HG03460 (cell line): ENCODE measurements at regions not wholly inside any gene's neighbourhood (a gene's known extent, or its start where the extent isn't known, plus 50 kb on each side); places are given as distances from the start of the nearest gene placed in this dataset.
"Not testable (repeated sequence)": the region's sequence is repeated elsewhere in the genome, so short reads cannot be mapped to it uniquely, and the experiment has no call there.

ENCODE experiments used
- ATAC-seq: cut with Tn5 transposase; IDR thresholded peaks from one replicate; pipeline ENCODE4 v1.9.1; 2021; ENCODE audit not compliant: unreplicated experiment

DNA sequence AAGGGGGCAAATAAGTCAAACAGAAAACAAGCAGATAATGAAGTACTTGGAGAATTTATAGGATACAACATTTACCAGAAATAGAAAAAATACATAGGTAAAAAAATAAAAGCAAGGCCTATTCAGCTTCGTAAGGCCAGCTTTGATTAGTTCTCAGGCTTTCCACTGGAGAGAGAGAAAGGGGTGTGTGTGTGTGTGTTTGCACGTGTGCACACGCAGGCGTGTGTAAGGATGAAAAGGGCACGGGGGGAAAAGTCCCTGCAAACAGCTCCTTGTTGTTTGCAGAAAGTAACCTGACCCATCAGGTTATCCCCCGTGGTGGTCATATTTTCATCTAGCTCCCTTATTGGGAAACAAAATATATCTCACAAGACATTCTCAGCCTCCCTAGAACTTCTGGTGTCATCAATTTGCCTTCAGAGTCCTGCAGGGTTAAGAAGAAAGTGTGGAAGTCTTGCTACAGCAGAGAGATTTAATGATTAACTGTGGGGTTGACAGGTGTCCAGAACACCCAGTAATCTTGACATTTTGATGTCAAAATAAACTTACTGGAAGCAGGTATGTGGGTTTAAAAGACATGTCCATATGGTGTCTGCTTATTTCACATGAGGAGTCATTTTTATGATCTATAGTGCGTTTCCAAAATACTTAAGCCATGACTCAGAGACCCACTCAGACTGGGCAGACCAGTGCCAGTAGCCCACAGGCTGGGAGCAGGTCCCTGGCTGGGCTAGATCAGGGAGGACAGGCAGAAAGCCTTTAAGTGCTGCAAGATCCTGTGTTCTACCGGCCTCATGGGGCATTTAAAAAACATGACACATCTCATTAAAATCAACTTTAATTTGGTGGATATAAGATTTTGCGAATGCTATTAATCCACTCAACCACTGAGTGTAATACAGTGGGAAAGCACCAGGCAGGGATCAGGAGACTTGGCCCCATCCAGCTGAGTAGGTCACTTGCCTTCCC, 487.6 kb upstream of the CAMK1G start:
- ATAC-seq: no peak

DNA sequence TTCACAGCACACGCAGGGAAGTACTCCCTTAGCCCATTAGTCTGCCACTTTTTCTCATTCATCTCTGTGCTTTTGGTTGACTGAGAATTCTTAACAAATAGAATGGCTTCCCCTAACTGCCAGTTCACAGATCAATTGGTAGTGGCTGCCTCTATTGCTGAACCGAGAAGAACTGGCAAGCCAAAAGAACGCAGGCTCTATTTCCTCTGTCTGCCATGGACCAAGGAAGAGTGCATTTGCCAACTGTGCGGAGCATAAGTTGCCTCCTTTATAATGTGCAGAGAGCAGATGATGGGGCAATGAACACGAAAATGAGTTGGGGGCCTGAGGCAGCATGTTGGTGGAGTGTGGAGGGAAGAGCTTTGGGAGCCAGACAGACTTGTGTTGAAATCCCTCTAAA, 483.1 kb upstream of the CAMK1G start:
- no peak for ATAC-seq

DNA sequence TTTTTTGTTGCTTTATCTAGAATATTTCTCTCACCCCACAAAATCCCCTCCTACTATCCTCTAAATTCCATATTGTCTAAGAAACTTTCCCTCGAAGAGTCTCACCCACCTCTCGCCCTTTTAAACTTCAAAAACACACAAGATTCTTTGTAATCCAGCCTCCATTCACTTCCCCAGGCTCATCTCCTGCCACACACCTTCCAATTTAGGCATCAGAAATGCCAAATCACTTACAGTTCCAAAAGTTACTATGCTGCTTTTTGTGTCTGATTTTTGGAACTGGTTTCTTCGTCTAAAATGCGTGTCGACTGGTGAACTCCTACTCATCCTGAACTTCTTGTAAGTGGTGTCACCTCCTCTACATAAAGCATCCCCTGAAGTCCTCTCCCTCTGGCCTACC, 482.4 kb upstream of the CAMK1G start:
- ATAC-seq: no peak

DNA sequence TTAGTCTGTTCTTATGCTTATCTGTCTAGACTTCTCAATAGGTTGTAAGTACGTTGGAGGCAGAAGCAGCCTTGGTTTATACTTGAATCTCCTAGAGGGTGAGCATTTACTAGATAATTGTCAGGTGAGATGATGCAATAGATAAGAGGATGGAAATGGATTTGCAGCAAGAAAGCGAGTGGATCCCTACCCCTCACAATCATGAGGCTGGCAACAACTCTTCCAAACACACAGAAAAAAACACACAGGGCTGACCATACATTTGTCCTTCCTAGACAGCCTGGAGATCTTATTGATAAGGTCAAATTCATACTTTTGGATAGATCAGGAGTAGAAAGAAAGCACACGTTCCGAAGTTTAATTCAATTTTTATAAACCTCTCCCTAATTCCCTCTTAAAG, 481.4 kb upstream of the CAMK1G start:
- no peak for ATAC-seq

DNA sequence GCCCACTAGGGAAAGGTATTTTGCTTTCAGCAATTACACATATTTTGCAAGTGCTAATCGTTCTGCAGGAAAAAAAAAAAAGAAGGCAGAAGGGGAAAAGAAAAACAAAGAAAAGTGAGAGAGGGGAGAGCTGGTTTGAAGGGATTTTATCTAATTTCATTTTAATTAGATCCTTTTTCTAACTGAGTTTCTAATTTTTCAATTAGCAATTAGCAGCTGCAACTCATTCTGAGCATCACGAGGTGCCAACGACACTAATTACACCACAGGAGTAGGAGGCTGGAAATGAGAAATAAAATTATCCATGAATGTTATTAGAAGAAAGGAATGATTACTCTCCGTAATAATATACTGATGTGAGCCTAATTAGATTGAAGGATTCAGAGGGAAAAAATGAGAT, 481.0 kb upstream of the CAMK1G start:
- no peak for ATAC-seq

DNA sequence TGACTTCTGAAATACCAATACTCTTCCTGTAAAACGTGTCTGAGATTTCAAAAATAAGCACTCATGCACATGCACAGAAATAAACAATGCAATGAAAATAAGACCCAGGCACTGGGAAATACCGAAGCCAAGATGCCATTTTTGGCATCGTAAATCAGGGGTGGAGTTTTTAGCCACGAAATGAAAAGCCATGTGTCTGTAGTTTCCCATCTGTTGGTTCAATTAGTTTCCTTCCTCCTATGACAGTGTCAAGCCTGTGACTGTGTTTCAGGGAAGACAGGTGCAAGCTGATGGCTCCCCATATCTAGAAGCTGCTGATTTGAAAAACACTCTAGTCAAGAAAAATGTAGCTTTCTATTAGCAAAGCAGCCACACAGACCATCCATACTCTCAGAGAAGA, 480.4 kb upstream of the CAMK1G start:
- ATAC-seq: no peak

DNA sequence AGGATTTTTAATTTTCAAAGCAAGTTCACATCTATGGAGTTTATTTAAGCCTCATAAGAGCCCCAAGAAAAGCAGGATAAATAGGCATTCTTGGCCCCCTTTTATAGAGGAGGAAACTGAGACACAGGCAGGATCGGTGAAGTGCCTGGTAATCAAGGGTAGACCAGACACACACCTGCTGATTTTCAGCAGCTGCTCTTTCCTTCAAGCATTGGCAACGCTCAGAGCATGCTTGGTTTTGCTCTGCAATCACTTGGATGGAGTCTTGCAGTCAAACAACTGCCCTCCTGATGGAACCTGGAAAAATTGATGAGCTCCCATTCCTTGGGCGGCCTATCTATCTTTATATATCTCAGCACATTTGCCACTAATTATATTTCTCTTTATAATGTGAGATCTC, 478.9 kb upstream of the CAMK1G start:
- ATAC-seq: no peak

DNA sequence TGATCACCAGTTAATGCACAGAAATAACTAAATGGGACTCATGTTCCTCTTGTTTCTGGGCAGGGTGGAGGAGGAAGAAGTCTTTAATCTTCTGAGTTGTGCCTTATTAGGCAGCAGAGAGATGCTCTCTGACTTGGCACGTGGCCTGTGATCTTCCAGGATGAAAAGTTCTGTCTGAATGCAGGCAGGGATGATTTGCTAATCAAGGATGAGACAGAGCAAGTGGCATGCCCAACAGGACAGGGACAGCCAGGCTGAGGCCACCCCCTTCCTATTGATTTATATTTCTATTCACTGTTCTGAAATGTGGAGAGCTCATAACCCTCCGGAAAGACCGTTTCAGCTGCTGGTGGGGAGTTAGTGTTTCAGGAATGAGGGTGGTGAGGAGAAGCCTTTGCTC, 477.8 kb upstream of the CAMK1G start:
- ATAC-seq: no peak

DNA sequence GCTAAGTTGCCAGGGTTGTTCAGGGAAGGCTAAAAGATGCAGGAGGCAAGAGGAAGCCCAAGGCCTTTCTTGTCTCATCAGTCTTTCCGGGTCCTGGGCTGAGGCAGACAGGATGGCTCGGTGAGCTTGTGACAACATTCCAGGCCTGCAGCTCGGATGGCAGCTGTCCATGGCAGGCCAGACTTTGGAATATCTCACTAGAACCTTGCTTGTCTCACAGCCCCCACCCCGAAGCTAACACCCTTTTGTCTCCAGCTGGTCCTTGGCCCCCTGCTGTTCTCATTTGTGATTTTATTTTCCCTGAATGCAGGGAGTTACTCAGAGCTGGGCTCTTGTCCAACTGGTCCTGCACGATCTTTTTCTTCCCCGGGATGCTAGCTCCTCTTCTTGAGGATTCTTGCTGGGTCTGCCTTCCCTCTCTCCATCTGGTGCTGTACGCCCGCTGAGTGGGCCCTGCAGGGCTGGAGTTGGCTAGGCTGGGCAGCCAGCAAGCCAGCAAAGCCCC, 477.2 kb upstream of the CAMK1G start:
- no peak for ATAC-seq

DNA sequence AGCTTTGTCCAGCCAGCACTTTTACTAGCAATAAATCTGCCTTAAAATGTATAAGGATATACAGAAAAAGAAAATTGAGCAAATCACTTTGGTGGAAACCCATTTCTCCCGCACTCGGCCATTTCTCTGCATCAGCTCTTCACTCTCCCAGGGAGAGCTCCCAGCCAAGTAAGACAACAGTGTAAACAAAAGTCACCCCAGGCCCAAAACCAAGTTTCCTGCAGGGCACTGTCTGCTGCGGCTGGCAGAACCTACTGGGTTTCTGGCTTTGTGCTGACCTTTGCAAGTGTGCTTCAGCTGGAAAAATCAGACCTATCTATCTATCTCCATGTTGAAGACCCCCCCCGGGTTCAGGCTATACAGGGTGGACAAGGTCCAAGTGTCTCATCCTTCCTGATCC, 476.7 kb upstream of the CAMK1G start:
- ATAC-seq: no peak

DNA sequence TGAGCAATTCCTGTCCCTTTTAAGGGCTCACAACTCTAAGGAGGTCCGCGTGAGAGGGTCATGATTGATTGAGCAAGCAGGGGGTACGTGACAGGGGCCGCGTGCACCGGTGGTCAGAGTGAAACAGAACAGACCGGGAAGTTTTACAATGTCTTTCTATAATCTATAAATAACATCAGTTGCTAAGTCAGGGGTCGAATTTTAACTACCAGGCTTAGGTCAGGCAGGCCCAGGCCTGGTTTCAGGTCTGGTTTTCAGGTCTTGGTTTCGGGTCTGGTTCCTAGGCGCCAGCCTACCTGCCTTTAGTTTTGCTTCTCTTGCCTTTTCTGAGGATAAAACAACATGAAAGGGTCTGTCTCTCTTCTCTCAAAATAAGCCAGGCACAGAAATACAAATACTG, 476.0 kb upstream of the CAMK1G start:
- peak; percentile 48 for ATAC-seq

DNA sequence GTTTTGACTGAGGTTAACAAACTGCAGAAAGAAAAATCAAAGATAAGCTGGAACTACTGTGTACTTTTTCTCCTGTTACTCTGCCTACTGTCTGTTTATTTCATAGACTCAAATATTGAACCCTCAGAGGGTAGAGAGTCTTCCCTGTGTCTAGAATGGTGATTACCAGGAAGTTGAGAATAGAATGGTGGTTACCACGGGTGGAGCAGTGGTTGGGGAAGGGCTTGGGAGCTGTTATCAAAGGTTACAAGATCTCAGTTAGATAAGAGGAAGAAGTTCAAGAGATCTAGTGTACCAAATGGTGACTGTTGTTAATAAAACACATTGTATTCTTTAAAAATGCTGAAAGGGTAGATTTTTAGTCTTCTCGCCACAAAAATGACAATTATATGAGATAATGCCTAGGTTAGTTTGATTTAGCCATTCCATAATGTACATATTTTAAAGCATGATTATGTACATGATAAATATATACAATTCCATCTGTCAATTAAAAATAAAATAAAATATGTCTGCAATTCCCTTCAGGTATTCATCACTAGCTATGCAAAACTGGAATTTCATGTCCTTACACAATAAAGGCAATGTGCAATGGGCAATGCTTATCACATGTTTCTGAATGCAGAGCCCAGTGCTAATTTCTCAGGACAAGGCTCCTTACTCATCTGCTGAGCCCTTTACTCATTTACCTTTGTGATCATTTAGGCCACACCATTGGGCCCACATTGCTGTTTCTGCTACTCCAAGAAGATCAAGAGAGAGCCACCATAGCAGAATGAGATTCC, 474.3 kb upstream of the CAMK1G start:
- ATAC-seq: no peak

DNA sequence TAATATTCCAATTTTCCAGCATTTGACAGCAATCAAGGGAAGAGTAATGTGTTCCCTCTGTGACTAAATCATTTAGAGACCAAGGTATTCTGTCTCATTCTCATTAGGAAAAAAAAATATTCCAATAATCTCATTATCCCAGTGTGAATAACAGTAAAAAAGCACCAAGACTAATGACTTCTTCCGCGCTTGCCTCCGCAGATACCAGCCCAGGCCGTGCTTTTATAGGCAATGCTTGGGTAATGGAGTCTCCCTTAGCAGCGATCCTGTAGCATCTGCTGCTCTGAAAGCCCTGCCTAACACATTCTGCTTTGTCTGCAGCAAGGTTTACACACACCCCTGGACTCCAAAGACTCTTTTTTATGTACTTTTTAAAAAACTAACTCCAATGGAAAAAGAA, 470.0 kb upstream of the CAMK1G start:
- no peak for ATAC-seq

DNA sequence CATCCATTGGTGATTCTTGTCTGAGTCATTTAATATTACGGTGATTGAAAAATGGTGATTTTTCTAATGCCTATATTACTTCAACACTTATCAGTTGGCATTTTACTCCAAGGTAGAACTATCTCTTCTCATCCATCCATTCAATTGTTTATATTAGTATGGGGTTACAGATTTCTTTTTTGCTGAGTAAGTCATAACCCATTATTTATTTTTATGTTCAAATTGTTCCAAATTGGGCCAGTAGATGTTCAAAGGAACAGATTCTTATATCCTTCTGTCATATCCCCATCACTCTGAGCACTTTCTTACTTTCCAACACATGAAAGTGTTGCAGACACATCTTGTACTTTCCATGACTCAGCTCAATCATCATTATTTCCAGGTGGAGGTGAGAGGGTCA, 466.8 kb upstream of the CAMK1G start:
- ATAC-seq: no peak

DNA sequence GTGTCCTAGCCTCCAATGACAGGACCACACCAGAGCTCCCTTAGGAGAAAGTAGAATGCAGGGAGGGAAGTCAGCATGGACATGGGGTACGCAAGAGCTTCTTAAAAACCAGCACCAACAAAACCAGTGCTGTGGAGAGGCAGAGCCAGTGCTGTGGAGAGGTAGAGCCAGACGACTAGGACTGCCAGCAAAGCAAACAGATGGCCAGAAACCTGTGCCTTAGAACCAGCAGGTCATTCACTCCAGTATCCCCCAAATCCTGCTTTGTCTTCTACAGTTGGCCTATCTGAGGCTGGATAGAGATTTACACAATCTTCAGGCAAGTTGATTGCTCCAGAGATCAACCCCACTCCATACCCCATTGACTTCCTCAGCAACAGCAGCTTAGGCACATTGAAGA, 459.9 kb upstream of the CAMK1G start:
- no peak for ATAC-seq

DNA sequence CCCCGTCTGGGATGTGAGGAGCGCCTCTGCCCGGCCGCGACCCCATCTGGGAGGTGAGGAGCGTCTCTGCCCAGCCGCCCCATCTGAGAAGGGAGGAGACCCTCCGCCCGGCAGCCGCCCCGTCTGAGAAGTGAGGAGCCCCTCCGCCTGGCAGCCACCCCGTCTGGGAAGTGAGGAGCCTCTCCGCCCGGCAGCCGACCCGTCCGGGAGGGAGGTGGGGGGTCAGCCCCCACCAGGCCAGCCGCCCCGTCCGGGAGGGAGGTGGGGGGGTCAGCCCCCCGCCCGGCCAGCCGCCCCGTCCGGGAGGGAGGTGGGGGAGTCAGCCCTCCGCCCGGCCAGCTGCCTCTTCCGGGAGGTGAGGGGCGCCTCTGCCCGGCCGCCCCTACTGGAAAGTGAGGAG, 454.4 kb upstream of the CAMK1G start:
- ATAC-seq: not testable (repeated sequence)

DNA sequence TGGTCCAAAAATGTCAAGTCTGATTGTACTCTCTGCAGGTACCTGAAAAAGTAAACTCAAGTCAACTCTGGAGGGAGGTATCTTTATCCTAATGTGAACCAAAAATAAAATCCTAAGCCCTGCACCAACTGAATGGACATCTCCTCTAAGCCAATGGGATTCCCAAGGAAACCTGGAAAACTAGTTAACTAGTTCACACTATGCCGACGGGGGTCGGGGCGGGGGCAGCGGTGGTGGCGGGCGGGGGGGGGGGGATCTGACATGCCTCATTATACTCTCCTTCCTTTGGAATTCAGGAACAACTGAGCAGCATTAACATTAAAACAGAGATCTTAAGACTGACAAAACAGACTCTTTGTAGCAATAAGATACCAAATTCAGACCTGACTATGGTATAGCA, 452.6 kb upstream of the CAMK1G start:
- no peak for ATAC-seq

DNA sequence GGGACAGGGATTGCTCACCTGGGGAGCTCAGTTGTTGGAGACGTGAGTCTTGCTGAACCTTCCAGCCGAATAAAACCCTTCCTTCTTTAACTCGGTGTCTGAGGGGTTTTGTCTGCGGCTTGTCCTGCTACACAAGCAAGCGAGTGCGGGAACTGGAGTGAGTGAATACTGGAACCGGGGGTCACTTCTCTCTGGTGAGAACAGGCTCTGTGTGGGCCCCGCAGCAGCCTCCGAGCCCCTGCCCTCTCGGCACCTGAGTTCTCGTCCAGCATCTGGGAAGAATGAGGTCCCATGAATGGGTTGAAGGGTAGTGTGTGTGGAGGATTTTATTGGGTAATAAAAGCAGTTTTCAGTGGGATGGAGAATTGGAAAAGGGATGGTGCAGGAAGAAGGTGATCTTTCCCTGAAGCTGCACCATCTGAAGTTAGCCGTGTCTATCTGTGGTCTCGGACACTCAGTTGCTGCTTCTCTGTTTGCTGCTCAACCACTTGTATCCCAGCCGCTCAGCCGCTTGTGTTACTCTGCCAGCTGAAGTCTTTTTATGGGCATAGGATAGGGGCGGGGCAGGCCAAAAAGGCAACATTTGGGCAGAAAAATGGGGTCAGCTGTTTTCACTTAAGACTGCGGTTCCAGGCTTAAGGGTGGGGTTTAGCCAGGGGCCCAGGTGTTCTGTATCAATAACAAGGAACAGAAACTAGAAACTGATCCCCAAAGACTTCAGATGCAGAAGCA, 450.6 kb upstream of the CAMK1G start:
- ATAC-seq: no peak

DNA sequence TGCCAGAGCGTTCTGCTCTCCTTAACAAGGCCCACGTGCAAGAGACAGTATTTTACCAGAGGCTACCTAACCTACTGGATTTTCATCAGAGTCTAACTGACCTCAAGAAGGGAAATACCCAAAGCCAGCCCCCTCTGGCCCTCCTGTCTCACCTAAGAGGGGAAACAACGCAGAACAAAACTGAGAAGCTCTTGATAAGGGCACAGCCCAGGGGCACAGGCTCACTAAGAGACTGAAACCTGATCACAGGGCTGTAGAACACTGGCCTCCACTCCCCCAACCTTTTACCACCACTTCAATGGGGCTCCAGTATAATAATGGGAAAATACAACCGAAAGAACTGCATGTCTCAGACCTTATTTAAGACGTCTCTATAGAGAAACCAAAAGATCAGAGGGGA, 449.5 kb upstream of the CAMK1G start:
- ATAC-seq: no peak

DNA sequence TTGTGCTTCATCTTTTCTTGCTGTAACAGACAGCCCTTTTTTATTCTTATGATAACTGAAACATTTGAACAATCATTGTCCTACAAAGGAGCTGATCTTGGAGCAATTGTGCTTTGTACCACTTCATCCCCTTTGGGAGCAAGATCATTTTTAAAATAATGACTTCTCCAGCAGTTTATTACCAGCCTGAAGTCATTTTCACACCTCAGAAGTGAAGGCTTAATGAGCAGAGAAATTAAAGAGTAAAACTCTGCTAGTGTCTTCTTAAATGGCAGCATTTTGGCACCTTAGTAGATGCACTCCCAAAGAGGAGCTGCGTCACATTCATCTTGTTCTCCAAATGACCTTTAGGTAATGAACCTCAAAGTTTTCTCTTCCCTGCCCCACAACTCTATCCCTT, 439.6 kb upstream of the CAMK1G start:
- no peak for ATAC-seq

DNA sequence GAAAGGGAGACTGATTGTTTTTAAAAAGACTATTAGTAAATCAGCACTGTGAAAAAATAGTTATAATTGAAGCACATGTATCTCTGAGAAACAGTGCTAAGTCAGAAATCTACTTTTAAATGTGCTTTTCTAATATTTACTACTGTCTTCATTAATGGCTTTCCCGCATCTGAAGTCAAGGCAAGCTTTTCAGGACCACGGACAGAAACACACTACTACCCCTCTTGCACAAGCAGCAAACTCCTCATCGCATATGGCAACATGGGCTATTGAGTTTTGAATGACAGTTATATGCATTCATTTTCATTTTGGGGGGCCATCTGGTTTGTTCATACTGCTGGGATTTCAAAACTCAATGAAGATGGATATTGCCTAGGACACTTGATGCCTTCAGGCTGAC, 433.4 kb upstream of the CAMK1G start:
- ATAC-seq: no peak
